ENCODE measurements at regions not wholly inside any gene's neighbourhood (a gene's known extent, or its start where the extent isn't known, plus 50 kb on each side); places are given as distances from the start of the nearest gene placed in this dataset.

- BruUV-seq (replicated peaks) = no TSS peak
Measured at GRCh38 chr4:107319386-107319785, 283.3 kb upstream of the DKK2 start.

More at GRCh38 chr4:107319386-107319785, 283.3 kb upstream of the DKK2 start:
- H3K27me3 ChIP-seq (ENCODE audit: insufficient read depth, low read length) = no peaks in the 10 kb centered on the region
- H3K27ac ChIP-seq (ENCODE audit: low read depth, low read length) = no peak overlapping the region
- DNase-seq (ENCODE audit: low read depth, low spot score) (no peak), ATAC-seq (no peak)
- H3K9ac ChIP-seq (ENCODE audit: low read length) = no peak overlapping the region
- H3K9me2 ChIP-seq (ENCODE audit: insufficient read depth) = no peaks in the 10 kb centered on the region
- ChIA-PET RAD21 (ENCODE audit: low non-redundant PET in 1 of 2, low total read pairs in 2 of 2, uncharacterized antibody in 2 of 2, unreplicated experiment in 2 of 2) (no interaction called here), CTCF (no interaction called here), POLR2A (no interaction called here)
- no peaks in the 10 kb centered on the region for H4K20me1 ChIP-seq (ENCODE audit: insufficient read depth)
- TF ChIP-seq SRF (IDR thresholded peaks at IDR 0.05; ENCODE audit: low read depth) (no peak), SP1 (IDR thresholded peaks at IDR 0.05; ENCODE audit: low read depth) (no peak), JUND (IDR thresholded peaks at IDR 0.05) (no peak), TCF7L2 (IDR thresholded peaks at IDR 0.05; ENCODE audit: borderline replicate concordance, extremely low read depth, insufficient read depth, insufficient read length) (no peak), ATF3 (IDR thresholded peaks at IDR 0.05) (no peak), EZH2 (IDR thresholded peaks at IDR 0.05) (no peak), ZBTB33 (IDR thresholded peaks at IDR 0.05; ENCODE audit: extremely low read depth, insufficient replicate concordance, low read length) (no peak), SIN3A (IDR thresholded peaks at IDR 0.05; ENCODE audit: low read depth) (no peak)
- no peak overlapping the region for H2AFZ ChIP-seq (ENCODE audit: low read depth, low read length, poor library complexity, severe bottlenecking)
- H3K9me3 ChIP-seq (ENCODE audit: control insufficient read depth in 1 of 2, insufficient read depth in 1 of 2, low read depth in 1 of 2, low read length in 2 of 2) = no peaks in the 10 kb centered on the region
- no peak overlapping the region for H3K4me3 ChIP-seq (replicated peaks in 1 of 2; ENCODE audit: low read depth in 1 of 2, low read length in 2 of 2)
- H3K36me3 ChIP-seq (ENCODE audit: control insufficient read depth in 1 of 2, insufficient read depth in 2 of 2, low read length in 2 of 2) = no peaks in the 10 kb centered on the region
- no peak overlapping the region for H3K4me2 ChIP-seq (ENCODE audit: low read length)
- no peaks in the 10 kb centered on the region for H3K79me2 ChIP-seq (ENCODE audit: insufficient read depth, low read length)
- intact Hi-C loops (cut with micrococcal nuclease) = no loop called here
- no peaks in the 10 kb centered on the region for H3K4me1 ChIP-seq (ENCODE audit: control insufficient read depth in 1 of 2, insufficient read depth in 2 of 2, low read length in 2 of 2)
